Panc1 (cell line): ENCODE measurements at regions not wholly inside any gene's neighbourhood (a gene's known extent, or its start where the extent isn't known, plus 50 kb on each side); places are given as distances from the start of the nearest gene placed in this dataset.

Source experiments
- POLR2AphosphoS5 ChIP-seq: IDR thresholded peaks from 2 replicates; pipeline ENCODE4 v1.6.1; 2012; ENCODE audit warnings: mild to moderate bottlenecking, low read depth, low read length, moderate library complexity
- SIN3A ChIP-seq: IDR thresholded peaks from 2 replicates; pipeline ENCODE4 v1.6.1; 2012; ENCODE audit warnings: low read depth, mild to moderate bottlenecking, low read length, moderate library complexity, borderline replicate concordance; ENCODE audit not compliant: insufficient read depth
- TF ChIP-seq, protein P1 (sequence below): fragments of 450-650 bp; IDR thresholded peaks from 2 replicates; pipeline ENCODE4 v1.5.1; 2017; ENCODE audit warnings: mild to moderate bottlenecking
- TF ChIP-seq, protein P2 (sequence below), 2 experiments: IDR thresholded peaks; 2 replicates each; pipeline ENCODE4 v1.6.1; 2011 to 2012; ENCODE audit warnings: low read depth in 2 of 2, control low read depth in 1 of 2, low read length in 1 of 2, mild to moderate bottlenecking in 1 of 2, moderate library complexity in 1 of 2; ENCODE audit not compliant: insufficient read depth in 1 of 2

DNA sequence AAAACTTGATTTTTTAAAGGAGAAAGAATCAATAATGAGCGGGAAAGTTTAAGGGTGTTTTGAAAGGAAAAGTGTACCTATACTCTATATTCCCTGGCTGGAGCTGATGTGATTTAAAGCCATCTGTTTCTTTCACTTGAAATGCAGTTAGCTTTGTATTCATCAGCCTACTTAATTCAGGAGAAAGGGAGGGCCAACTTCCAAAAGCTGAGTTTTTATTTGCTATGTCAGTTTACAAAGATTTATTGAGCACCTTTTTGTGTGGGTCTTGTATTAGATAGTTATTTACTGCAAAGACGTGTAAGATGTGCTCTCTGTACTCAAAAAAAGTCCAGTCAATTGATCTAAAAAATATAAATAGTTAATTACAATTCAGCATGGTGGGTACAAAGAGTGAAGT is 176.2 kb upstream of the GOLIM4 start:
- TF ChIP-seq, protein P1, sequence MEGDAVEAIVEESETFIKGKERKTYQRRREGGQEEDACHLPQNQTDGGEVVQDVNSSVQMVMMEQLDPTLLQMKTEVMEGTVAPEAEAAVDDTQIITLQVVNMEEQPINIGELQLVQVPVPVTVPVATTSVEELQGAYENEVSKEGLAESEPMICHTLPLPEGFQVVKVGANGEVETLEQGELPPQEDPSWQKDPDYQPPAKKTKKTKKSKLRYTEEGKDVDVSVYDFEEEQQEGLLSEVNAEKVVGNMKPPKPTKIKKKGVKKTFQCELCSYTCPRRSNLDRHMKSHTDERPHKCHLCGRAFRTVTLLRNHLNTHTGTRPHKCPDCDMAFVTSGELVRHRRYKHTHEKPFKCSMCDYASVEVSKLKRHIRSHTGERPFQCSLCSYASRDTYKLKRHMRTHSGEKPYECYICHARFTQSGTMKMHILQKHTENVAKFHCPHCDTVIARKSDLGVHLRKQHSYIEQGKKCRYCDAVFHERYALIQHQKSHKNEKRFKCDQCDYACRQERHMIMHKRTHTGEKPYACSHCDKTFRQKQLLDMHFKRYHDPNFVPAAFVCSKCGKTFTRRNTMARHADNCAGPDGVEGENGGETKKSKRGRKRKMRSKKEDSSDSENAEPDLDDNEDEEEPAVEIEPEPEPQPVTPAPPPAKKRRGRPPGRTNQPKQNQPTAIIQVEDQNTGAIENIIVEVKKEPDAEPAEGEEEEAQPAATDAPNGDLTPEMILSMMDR: no peak
- TF ChIP-seq POLR2AphosphoS5: no peak
- no peak for TF ChIP-seq SIN3A
- TF ChIP-seq, protein P2, sequence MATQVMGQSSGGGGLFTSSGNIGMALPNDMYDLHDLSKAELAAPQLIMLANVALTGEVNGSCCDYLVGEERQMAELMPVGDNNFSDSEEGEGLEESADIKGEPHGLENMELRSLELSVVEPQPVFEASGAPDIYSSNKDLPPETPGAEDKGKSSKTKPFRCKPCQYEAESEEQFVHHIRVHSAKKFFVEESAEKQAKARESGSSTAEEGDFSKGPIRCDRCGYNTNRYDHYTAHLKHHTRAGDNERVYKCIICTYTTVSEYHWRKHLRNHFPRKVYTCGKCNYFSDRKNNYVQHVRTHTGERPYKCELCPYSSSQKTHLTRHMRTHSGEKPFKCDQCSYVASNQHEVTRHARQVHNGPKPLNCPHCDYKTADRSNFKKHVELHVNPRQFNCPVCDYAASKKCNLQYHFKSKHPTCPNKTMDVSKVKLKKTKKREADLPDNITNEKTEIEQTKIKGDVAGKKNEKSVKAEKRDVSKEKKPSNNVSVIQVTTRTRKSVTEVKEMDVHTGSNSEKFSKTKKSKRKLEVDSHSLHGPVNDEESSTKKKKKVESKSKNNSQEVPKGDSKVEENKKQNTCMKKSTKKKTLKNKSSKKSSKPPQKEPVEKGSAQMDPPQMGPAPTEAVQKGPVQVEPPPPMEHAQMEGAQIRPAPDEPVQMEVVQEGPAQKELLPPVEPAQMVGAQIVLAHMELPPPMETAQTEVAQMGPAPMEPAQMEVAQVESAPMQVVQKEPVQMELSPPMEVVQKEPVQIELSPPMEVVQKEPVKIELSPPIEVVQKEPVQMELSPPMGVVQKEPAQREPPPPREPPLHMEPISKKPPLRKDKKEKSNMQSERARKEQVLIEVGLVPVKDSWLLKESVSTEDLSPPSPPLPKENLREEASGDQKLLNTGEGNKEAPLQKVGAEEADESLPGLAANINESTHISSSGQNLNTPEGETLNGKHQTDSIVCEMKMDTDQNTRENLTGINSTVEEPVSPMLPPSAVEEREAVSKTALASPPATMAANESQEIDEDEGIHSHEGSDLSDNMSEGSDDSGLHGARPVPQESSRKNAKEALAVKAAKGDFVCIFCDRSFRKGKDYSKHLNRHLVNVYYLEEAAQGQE (IDR thresholded peaks at IDR 0.05; ENCODE audit: insufficient read depth in 1 of 2, low read depth in 2 of 2, low read length in 1 of 2): no peak
